ENCODE measurements at regions not wholly inside any gene's neighbourhood (a gene's known extent, or its start where the extent isn't known, plus 50 kb on each side); places are given as distances from the start of the nearest gene placed in this dataset.

- no peak for DNase-seq (ENCODE audit: insufficient read length, low spot score)
- TF ChIP-seq CTCF (IDR thresholded peaks at IDR 0.05; ENCODE audit: insufficient read depth, missing control alignments): no peak
- FAIRE-seq: no peak
These were observed 435.0 kb downstream of the MAGEE1 start for GRCh38 chrX:76862509-76862908.

GRCh38 chrX:76893930-76894329, 466.4 kb downstream of the MAGEE1 start:
- TF ChIP-seq CTCF (IDR thresholded peaks at IDR 0.05; ENCODE audit: insufficient read depth, missing control alignments): peak; percentile 3
- no peak for DNase-seq (ENCODE audit: insufficient read length, low spot score)
- no peak for FAIRE-seq

- no peak for DNase-seq (ENCODE audit: insufficient read length, low spot score)
- no peak for TF ChIP-seq CTCF (IDR thresholded peaks at IDR 0.05; ENCODE audit: insufficient read depth, missing control alignments)
- no peak for FAIRE-seq
These were observed 488.3 kb downstream of the MAGEE1 start for GRCh38 chrX:76915836-76916235.

- no peak for TF ChIP-seq CTCF (IDR thresholded peaks at IDR 0.05; ENCODE audit: insufficient read depth, missing control alignments)
- DNase-seq (ENCODE audit: insufficient read length, low spot score): no peak
- no peak for FAIRE-seq
These were observed 490.5 kb downstream of the MAGEE1 start for GRCh38 chrX:76918033-76918432.

- no peak for TF ChIP-seq CTCF (IDR thresholded peaks at IDR 0.05; ENCODE audit: insufficient read depth, missing control alignments)
- FAIRE-seq (no peak), DNase-seq (ENCODE audit: insufficient read length, low spot score) (no peak)
These were observed 492.3 kb downstream of the MAGEE1 start for GRCh38 chrX:76919761-76920160.

- FAIRE-seq: no peak
- no peak for TF ChIP-seq CTCF (IDR thresholded peaks at IDR 0.05; ENCODE audit: insufficient read depth, missing control alignments)
- no peak for DNase-seq (ENCODE audit: insufficient read length, low spot score)
These were observed 493.1 kb downstream of the MAGEE1 start for GRCh38 chrX:76920607-76921006.

GRCh38 chrX:76921176-76921575, 493.7 kb downstream of the MAGEE1 start:
- no peak for TF ChIP-seq CTCF (IDR thresholded peaks at IDR 0.05; ENCODE audit: insufficient read depth, missing control alignments)
- FAIRE-seq: no peak

More at GRCh38 chrX:76921176-76921575, 493.7 kb downstream of the MAGEE1 start:
- DNase-seq (ENCODE audit: insufficient read length, low spot score): no peak

Data from D721Med (cell line).